Hepatocyte (in vitro differentiated cells): ENCODE measurements at regions not wholly inside any gene's neighbourhood (a gene's known extent, or its start where the extent isn't known, plus 50 kb on each side); places are given as distances from the start of the nearest gene placed in this dataset.

Experiments used
- CTCF ChIP-seq: fragments of 200-600 bp; sonication (generic); IDR thresholded peaks from 2 replicates; pipeline ENCODE4 v1.5.1; 2016; ENCODE audit warnings: antibody characterized with exemption, mild to moderate bottlenecking; ENCODE audit not compliant: poor library complexity
- EZH2 ChIP-seq: fragments of 200-600 bp; sonication (generic); IDR thresholded peaks from 2 replicates; pipeline ENCODE4 v1.6.1; 2016; ENCODE audit warnings: antibody characterized with exemption, mild to moderate bottlenecking, borderline replicate concordance
- EZH2phosphoT487 ChIP-seq: fragments of 200-600 bp; sonication (generic); IDR thresholded peaks from one replicate; pipeline ENCODE4 v1.6.1; 2018; ENCODE audit warnings: antibody characterized with exemption, mild to moderate bottlenecking, low read depth, moderate library complexity; ENCODE audit not compliant: unreplicated experiment, severe bottlenecking

GRCh38 chr1:199490769-199491527 is 536.6 kb upstream of the NR5A2 start:
- TF ChIP-seq CTCF (no peak), EZH2 (no peak), EZH2phosphoT487 (no peak)
